HCT116 (cell line): ENCODE measurements at regions not wholly inside any gene's neighbourhood (a gene's known extent, or its start where the extent isn't known, plus 50 kb on each side); places are given as distances from the start of the nearest gene placed in this dataset.

Source experiments
- ATAC-seq: fragments of 200-7000 bp; cut with Tn5 transposase; 2 replicates; pipeline ENCODE4 v1.9.1; 2020; ENCODE audit warnings: mild to moderate bottlenecking, moderate library complexity
- BruUV-seq: library from RNA; stranded (reverse); fragments of 400-500 nt; replicated peaks from 2 replicates; lab custom pipeline; 2021; lab: Mats Ljungman, UMichigan
- CTCF ChIA-PET: fragments of 300-600 bp; sonication (Branson Sonifier 250); formaldehyde crosslinking; loops from one replicate; lab custom pipeline; 2021; ENCODE audit warnings: antibody characterized with exemption; lab: Charles Lee
- POLR2A ChIA-PET: fragments of 300-600, 350-600 bp; sonication (Branson Sonifier 250); formaldehyde crosslinking; loops from one replicate; lab custom pipeline; 2021; ENCODE audit warnings: antibody characterized with exemption; lab: Charles Lee
- RAD21 ChIA-PET, 2 experiments: fragments of 300-600 bp; sonication (Branson Sonifier 250); formaldehyde crosslinking; loops; one replicate each; lab custom pipeline; 2023; ENCODE audit warnings: low total read pairs in 2 of 2; ENCODE audit not compliant: uncharacterized antibody in 2 of 2, unreplicated experiment in 2 of 2, low non-redundant PET in 1 of 2; lab: Charles Lee
- DNase-seq: peaks from one replicate; pipeline ENCODE4 v3.0.0-alpha.2; 2010; ENCODE audit warnings: low read depth, low spot score
- H2AFZ ChIP-seq: fragments of 200-600 bp; shearing (Covaris generic), sonication (generic); 2 replicates; pipeline ENCODE4 v1.6.1; 2017; ENCODE audit warnings: low read depth, mixed run types, mixed read lengths, antibody characterized with exemption, low read length; ENCODE audit not compliant: poor library complexity, severe bottlenecking
- H3K27ac ChIP-seq: 2 replicates; pipeline ENCODE4 v1.5.1; 2012; ENCODE audit warnings: low read depth, low read length
- H3K27me3 ChIP-seq: fragments of 200-600 bp; sonication (generic); 2 replicates; pipeline ENCODE4 v1.6.1; 2016; ENCODE audit warnings: mixed run types, low read length, mixed read lengths; ENCODE audit not compliant: insufficient read depth
- H3K36me3 ChIP-seq, 2 experiments: fragments of 200-500 bp in 1 of 2; fragments of 200-600 bp in 1 of 2; sonication (Bioruptor generic) in 1 of 2; sonication (generic) in 1 of 2; 2 replicates each; pipeline versions ENCODE4 v1.5.1 to v1.6.1; 2014 to 2016; ENCODE audit warnings: low read length in 2 of 2, inconsistent platforms in 1 of 2, mixed read lengths in 1 of 2, mixed run types in 1 of 2; ENCODE audit not compliant: insufficient read depth in 2 of 2, control insufficient read depth in 1 of 2
- H3K4me1 ChIP-seq, 2 experiments: fragments of 200-600 bp in 1 of 2; sonication (generic) in 1 of 2; 2 replicates each; pipeline versions ENCODE4 v1.5.1 to v1.6.1; 2012 to 2017; ENCODE audit warnings: low read length in 2 of 2, inconsistent platforms in 1 of 2, mild to moderate bottlenecking in 1 of 2, mixed read lengths in 1 of 2, mixed run types in 1 of 2, moderate library complexity in 1 of 2; ENCODE audit not compliant: insufficient read depth in 2 of 2, control insufficient read depth in 1 of 2
- H3K4me2 ChIP-seq: fragments of 200-600 bp; sonication (generic); 2 replicates; pipeline ENCODE4 v1.6.1; 2017; ENCODE audit warnings: mixed run types, low read length, mixed read lengths
- H3K4me3 ChIP-seq, 2 experiments: fragments of 200-600 bp in 1 of 2; sonication (generic) in 1 of 2; replicated peaks in 1 of 2; 2 replicates each; pipeline ENCODE4 v1.5.1; 2011 to 2016; ENCODE audit warnings: low read length in 2 of 2, control low read depth in 1 of 2, low read depth in 1 of 2, mild to moderate bottlenecking in 1 of 2, mixed read lengths in 1 of 2, mixed run types in 1 of 2
- H3K79me2 ChIP-seq: fragments of 200-600 bp; sonication (generic); 2 replicates; pipeline ENCODE4 v1.6.1; 2017; ENCODE audit warnings: mild to moderate bottlenecking, mixed run types, low read length, moderate library complexity, mixed read lengths; ENCODE audit not compliant: insufficient read depth
- H3K9ac ChIP-seq: fragments of 200-600 bp; sonication (generic); 2 replicates; pipeline ENCODE4 v1.6.1; 2016; ENCODE audit warnings: low read length, mixed read lengths
- H3K9me2 ChIP-seq: fragments of 200-600 bp; sonication (generic), shearing (Covaris generic); 2 replicates; pipeline ENCODE4 v1.6.1; 2017; ENCODE audit warnings: mixed run types, mild to moderate bottlenecking, moderate library complexity; ENCODE audit not compliant: insufficient read depth
- H3K9me3 ChIP-seq, 2 experiments: fragments of 200-500 bp in 1 of 2; fragments of 200-600 bp in 1 of 2; sonication (Bioruptor generic) in 1 of 2; sonication (generic) in 1 of 2; 2 replicates each; pipeline ENCODE4 v1.6.1; 2014 to 2017; ENCODE audit warnings: low read length in 2 of 2, mixed read lengths in 2 of 2, inconsistent platforms in 1 of 2, low read depth in 1 of 2, mild to moderate bottlenecking in 1 of 2, mixed run types in 1 of 2, moderate library complexity in 1 of 2; ENCODE audit not compliant: control insufficient read depth in 1 of 2, insufficient read depth in 1 of 2
- H4K20me1 ChIP-seq: fragments of 200-600 bp; sonication (generic), shearing (Covaris generic); 2 replicates; pipeline ENCODE4 v1.6.1; 2017; ENCODE audit warnings: mixed run types, mild to moderate bottlenecking, moderate library complexity; ENCODE audit not compliant: insufficient read depth
- ATF3 ChIP-seq: IDR thresholded peaks from 2 replicates; pipeline ENCODE4 v1.6.1; 2012
- EGR1 ChIP-seq: IDR thresholded peaks from 2 replicates; pipeline ENCODE4 v1.6.1; 2012; ENCODE audit warnings: low read depth
- ELF1 ChIP-seq: IDR thresholded peaks from 2 replicates; pipeline ENCODE4 v1.6.1; 2012; ENCODE audit warnings: low read depth, borderline replicate concordance
- EZH2phosphoT487 ChIP-seq: fragments of 200-600 bp; IDR thresholded peaks from 2 replicates; pipeline ENCODE4 v1.6.1; 2018; ENCODE audit warnings: antibody characterized with exemption, borderline replicate concordance
- FOSL1 ChIP-seq: IDR thresholded peaks from 2 replicates; pipeline ENCODE4 v1.6.1; 2012; ENCODE audit warnings: low read depth
- JUND ChIP-seq: IDR thresholded peaks from 2 replicates; pipeline ENCODE4 v1.6.1; 2012
- POLR2A ChIP-seq: IDR thresholded peaks from 2 replicates; pipeline ENCODE4 v1.7.0; 2011; ENCODE audit warnings: borderline replicate concordance; ENCODE audit not compliant: insufficient read depth, insufficient read length; ENCODE audit errors: extremely low read depth
- POLR2AphosphoS5 ChIP-seq: IDR thresholded peaks from 2 replicates; pipeline ENCODE4 v1.6.1; 2011; ENCODE audit warnings: mild to moderate bottlenecking, low read depth, low read length, moderate library complexity
- RAD21 ChIP-seq: IDR thresholded peaks from 2 replicates; pipeline ENCODE4 v1.6.1; 2012; ENCODE audit warnings: low read depth, mild to moderate bottlenecking
- REST ChIP-seq: IDR thresholded peaks from 2 replicates; pipeline ENCODE4 v1.6.1; 2012; ENCODE audit warnings: low read depth
- SIN3A ChIP-seq: IDR thresholded peaks from 2 replicates; pipeline ENCODE4 v1.6.1; 2012; ENCODE audit warnings: low read depth
- SP1 ChIP-seq: IDR thresholded peaks from 2 replicates; pipeline ENCODE4 v1.6.1; 2012; ENCODE audit warnings: low read depth
- SRF ChIP-seq: IDR thresholded peaks from 2 replicates; pipeline ENCODE4 v1.6.1; 2012; ENCODE audit warnings: low read depth
- TCF7L2 ChIP-seq: IDR thresholded peaks from 2 replicates; pipeline ENCODE4 v1.7.0; 2011; ENCODE audit warnings: borderline replicate concordance, inconsistent platforms; ENCODE audit not compliant: insufficient read depth, insufficient read length; ENCODE audit errors: extremely low read depth
- YY1 ChIP-seq: IDR thresholded peaks from 2 replicates; pipeline ENCODE4 v1.6.1; 2011; ENCODE audit warnings: low read length, low read depth, moderate library complexity, mild to moderate bottlenecking; ENCODE audit not compliant: insufficient replicate concordance; ENCODE audit errors: extremely low read depth
- ZFX ChIP-seq: fragments of 450-650 bp; IDR thresholded peaks from 2 replicates; pipeline ENCODE4 v1.6.1; 2017
- ZNF274 ChIP-seq: fragments of 200-500 bp; sonication (Bioruptor generic); IDR thresholded peaks from 2 replicates; pipeline ENCODE4 v1.6.1; 2014; ENCODE audit warnings: mild to moderate bottlenecking, low read depth, low read length, inconsistent platforms
- intact Hi-C: fragments of 100-400 bp; cut with micrococcal nuclease; formaldehyde crosslinking; loops from 2 replicates; pipeline ENCODE4 v1.10.0; 2022

- Histone ChIP-seq H4K20me1 (no peaks in the 10 kb centered on the region), H3K27ac (no peak overlapping the region), H3K9me3 (peaks cover 8 to 17% of the 10 kb centered on the region in 2 experiments; a peak in 2 of 4 replicates), H2AFZ (no peak overlapping the region), H3K36me3 (no peaks in the 10 kb centered on the region), H3K9me2 (no peaks in the 10 kb centered on the region), H3K9ac (no peak overlapping the region), H3K79me2 (no peaks in the 10 kb centered on the region), H3K4me3 (no peak overlapping the region), H3K4me1 (no peaks in the 10 kb centered on the region), H3K4me2 (no peak overlapping the region), H3K27me3 (no peaks in the 10 kb centered on the region)
- TF ChIP-seq SIN3A (no peak), SRF (no peak), SP1 (no peak), JUND (no peak), RAD21 (no peak), EZH2phosphoT487 (no peak), YY1 (no peak), ZNF274 (no peak), ZFX (no peak), ATF3 (no peak), ELF1 (no peak)
- no peak for DNase-seq
- ChIA-PET POLR2A (no interaction called here), RAD21 (no interaction called here), CTCF (no interaction called here)
- no TSS peak for BruUV-seq
- intact Hi-C loops, result no loop called here
- ATAC-seq, result no peak
These were observed 1204.2 kb downstream of the ROBO2 start for GRCh38 chr3:78244136-78244535.

GRCh38 chr3:78249294-78249693, 1209.4 kb downstream of the ROBO2 start:
- Histone ChIP-seq H3K27me3 (no peaks in the 10 kb centered on the region), H3K4me3 (no peak overlapping the region), H3K27ac (no peak overlapping the region), H2AFZ (no peak overlapping the region), H3K4me2 (no peak overlapping the region), H3K79me2 (no peaks in the 10 kb centered on the region), H3K9ac (no peak overlapping the region), H3K9me2 (no peaks in the 10 kb centered on the region), H3K36me3 (no peaks in the 10 kb centered on the region), H3K9me3 (peaks cover 8 to 30% of the 10 kb centered on the region in 2 experiments; a peak in 2 of 4 replicates), H3K4me1 (no peaks in the 10 kb centered on the region), H4K20me1 (no peaks in the 10 kb centered on the region)
- intact Hi-C loops, result no loop called here
- ATAC-seq (no peak), DNase-seq (no peak)
- BruUV-seq, result no TSS peak
- ChIA-PET POLR2A (no interaction called here), CTCF (no interaction called here), RAD21 (no interaction called here)
- TF ChIP-seq ELF1, result no peak
- no peak for TF ChIP-seq SP1
- no peak for TF ChIP-seq TCF7L2
- TF ChIP-seq EZH2phosphoT487, result no peak
- TF ChIP-seq JUND, result no peak
- TF ChIP-seq FOSL1, result no peak
- no peak for TF ChIP-seq SRF
- no peak for TF ChIP-seq EGR1
- TF ChIP-seq REST, result no peak
- TF ChIP-seq ZFX, result no peak
- TF ChIP-seq POLR2A, result no peak
- TF ChIP-seq ZNF274, result no peak
- TF ChIP-seq YY1, result no peak
- no peak for TF ChIP-seq POLR2AphosphoS5
- TF ChIP-seq ATF3, result no peak
